IPS DF 4.7 (cell line): ENCODE measurements at regions not wholly inside any gene's neighbourhood (a gene's known extent, or its start where the extent isn't known, plus 50 kb on each side); places are given as distances from the start of the nearest gene placed in this dataset.
"Not testable (repeated sequence)": the region's sequence is repeated elsewhere in the genome, so short reads cannot be mapped to it uniquely, and the experiment has no call there.

Source experiments
- DNase-seq: peaks from one replicate; pipeline ENCODE4 v3.0.0-alpha.2; 2013; ENCODE audit warnings: low spot score; ENCODE audit errors: extremely low read depth

DNA sequence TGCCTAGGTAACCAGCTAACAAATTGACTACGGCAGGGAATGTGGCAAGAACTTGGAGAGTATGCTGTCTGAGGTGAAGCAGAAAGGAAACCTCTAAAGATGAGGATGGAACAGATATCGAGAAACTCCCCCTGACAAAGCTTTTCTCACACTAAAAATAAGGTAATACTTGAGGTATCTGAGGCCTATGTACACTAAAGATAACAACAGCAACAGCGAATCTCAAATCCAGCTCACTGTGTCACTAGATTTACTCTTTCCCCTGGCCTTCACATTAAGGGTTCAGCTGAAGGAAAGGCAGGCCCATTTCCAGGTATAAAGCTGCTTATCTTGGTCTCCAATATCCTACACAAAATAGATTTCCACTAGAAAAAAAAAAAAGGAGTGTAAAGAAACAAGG, 518.0 kb downstream of the KCNT2 start:
- no peak for DNase-seq

DNA sequence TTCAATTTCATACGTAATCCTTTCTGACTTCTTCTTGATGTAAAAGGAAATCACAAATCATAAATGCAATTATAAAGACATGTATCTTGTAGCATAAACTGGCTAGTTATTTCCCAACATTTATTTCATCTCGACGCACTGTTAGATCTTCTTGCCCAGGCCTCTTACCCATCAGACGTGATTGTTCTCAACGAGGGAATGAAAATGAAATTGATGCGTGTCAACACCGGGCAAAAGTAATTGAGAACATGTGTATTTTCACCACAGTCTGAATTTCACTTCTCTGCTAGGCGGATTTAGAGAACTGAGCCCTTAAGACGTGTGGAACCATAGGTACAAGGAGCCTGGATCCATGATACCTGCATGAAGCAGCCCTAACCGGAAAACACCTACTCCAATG, 519.7 kb downstream of the KCNT2 start:
- DNase-seq = no peak

DNA sequence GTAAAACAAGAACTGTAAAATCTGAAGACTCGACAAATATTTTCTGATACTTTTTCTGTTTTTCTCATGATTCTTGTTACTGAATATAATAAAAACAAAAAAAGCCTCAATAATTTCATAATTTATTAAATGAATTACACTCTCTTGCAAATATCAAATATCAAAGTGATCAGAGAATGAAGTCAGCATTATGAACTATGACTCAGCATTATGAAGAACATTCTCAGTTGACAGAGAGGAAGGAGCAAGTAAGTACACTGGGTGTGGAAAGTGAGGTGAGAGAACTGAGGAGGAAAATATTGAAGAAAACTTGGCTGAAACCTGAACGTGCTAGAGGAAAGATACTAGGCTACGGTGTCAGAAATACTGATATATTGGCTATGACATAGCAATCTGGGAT, 529.5 kb downstream of the KCNT2 start:
- DNase-seq = no peak

DNA sequence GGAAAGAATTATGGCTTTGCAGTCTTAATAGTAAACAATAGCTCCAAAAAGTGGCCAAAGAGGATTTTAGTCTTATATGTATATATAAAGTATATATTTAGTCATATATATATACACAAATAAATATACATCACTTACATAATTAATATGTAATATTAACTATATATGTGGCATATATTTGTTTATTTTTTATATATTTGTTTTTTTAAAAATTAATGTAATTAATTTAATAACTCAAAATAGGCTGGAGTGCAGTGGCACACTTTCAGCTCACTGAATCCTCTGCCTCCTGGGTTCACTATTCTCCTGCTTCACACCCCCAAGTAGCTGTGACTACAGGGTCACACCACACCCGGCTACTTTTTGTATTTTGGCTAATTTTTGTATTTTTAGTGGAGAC, 532.6 kb downstream of the KCNT2 start:
- DNase-seq = no peak

DNA sequence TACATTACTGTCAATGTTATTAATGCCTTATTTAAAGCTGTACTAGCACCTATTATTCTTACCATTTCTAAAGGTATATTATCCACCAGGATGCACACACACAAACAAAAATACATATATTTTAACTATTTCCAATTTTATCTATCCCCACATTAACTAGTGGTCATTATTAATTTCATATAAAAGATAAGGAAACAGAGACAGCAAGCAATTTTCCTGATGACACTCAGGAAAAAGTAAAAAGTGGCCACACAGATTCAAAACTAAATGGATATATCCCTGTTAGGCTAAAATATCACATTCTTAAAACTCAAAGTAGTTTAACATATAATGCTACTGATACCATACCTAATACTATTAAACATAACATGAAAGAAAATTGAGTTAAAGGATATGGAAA, 534.1 kb downstream of the KCNT2 start:
- DNase-seq = no peak

DNA sequence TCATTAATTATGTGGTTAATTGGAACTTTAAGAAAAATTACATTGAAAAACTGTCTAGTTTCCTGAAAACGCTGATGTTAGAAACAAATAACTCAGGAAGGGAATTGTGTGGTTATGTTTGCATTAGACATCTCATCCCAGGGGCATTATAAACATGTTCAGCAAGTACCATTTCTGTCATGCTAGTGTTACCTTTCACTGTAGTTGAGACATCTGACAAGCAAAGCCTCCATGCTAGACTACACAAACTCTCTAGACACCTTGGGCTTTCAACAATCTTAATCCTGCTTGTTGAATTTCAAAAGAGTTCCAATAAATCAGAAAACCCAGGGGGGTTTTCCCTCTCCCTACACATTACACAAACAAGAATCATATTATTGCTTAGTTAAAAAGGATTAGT, 536.8 kb downstream of the KCNT2 start:
- no peak for DNase-seq

DNA sequence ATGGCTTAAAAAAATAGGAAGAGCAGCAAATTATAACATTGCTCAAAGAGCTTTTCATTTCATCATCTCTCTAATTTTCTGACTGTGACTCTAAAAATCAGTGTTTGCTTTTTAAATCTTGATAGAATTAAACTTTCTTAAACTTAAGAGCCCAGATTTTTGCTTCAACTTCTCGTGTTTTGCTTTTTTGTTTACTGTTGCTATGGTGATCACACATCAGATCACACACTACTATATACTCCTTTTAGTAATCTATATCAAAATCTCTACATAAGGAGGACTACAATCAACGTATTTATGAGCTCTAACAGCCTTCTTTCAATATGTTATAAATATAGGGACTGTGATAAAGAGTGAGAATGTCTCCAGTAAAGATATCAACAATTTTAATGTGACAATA, 537.3 kb downstream of the KCNT2 start:
- DNase-seq = no peak

DNA sequence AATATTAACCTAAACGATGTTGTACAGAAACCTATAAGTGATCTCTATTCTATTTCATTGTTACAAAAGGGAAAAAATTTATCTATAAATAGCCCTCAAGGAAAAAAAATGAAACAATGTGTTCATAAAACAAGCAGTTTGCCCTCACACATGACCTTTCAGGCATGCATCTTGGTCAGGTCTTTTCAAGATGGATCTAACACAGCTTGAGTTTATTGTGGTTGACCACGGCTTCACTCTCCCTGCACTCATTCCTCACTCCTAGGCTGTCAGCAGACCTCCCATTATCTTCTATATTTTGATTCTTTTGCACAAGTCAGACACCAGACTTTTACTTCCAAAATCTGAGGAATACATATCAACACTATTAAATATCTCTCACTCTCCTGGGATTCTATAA, 544.3 kb downstream of the KCNT2 start:
- no peak for DNase-seq

DNA sequence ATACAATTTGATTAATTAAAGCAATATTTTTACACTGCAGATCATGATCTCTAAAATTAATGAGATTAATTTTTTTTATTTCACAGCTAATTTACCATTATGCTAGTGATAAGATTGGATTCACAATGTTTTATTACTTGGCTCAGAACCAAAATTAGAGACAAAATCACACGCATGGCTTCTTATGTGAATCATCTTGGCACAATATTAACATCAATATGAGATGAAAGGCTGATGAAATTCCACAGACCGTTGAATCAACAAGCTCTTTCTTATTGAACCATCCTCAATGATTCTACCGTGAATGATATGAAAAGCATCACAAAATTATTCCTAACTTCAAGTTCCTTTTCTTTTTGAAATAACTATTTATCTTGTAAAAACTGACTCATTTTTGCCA, 544.9 kb downstream of the KCNT2 start:
- no peak for DNase-seq

DNA sequence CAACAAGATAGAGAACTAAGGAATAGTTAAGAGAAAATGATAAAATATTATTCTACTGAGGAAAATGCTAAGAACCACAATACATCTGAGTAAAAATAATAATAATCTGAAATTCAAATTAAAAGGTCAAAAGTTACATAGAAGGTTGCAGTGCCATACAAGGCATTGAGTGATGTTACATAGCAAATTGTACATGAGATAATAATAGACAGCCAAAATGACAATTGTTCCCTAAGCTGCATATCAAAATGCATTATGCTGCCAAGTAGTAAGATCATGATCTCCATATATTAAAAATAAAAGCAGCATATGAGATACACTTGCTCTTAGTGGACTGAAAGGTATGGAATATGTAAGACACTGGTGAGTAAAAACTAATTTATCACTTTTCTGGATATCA, 547.7 kb downstream of the KCNT2 start:
- no peak for DNase-seq

DNA sequence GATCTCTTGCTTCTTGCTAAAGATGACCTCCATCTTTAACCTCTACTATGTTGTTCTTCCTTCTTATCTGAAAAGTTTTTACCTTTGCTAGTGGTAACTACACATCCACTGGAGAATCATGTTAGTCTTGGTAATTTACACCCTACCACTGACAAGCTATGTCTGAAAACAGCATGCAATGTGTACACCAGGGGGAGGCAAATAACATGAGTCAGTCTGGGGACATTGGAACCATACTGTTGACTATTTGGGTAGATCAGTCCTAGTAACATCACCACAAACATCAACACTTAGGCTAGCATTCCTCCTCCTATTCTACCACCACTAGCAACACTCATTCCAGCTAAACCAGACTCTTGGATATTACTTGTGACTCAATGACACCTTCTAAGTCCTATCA, 549.0 kb downstream of the KCNT2 start:
- no peak for DNase-seq

DNA sequence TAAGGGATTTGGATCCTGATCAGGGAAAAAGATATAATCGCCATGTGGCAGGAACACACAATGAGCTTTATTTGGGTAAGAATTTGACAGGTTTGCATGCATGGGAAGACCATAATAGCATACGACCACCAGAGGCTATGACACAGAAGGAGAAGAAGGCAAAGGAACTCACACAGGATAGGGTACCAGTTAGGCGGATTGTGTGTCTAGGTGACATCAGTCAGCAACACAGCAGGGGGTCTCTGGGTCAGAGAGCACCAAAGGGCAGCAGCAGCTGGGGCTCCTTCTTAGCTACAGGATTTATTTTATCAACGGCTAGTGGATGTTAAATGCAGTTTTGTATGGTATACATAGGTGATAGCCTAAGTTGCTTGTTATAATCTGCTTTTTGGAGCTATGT, 551.3 kb downstream of the KCNT2 start:
- no peak for DNase-seq

DNA sequence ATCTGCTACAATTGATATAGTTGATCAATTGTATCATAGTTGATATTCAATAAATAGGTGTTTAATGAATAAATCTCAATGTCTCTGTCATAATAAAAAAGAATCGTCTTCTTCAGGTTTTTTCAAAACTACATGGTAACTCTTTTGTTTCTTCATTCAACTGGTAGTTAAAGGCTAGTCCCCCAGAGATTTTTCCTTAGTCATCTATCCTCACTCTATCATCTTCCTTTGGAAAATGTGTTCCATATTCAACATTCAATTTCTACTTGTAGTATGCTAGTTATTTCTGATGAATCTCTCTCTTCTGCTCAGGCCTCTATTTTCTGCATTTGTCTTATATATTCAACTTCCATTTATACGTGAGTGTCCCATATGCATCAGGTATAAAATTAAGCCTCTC, 558.8 kb downstream of the KCNT2 start:
- DNase-seq = no peak

DNA sequence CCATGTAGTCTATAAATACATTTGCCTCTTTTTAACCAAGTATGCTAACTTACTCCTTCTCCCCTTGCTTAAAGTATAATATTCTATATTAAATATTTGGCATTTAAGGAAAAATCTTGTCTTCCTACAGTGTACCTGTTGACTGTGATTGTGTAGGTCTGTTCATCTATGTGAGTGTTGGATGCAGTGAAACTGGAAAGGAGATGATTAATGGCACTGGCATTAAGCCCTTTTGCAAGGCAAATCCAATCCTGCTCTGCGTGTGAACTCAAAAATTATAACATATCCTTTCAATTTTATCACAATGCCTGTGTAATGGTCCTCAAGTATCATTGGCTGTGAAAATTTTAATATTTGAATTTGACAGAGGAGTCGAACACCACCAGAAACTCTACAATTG, 565.0 kb downstream of the KCNT2 start:
- no peak for DNase-seq

DNA sequence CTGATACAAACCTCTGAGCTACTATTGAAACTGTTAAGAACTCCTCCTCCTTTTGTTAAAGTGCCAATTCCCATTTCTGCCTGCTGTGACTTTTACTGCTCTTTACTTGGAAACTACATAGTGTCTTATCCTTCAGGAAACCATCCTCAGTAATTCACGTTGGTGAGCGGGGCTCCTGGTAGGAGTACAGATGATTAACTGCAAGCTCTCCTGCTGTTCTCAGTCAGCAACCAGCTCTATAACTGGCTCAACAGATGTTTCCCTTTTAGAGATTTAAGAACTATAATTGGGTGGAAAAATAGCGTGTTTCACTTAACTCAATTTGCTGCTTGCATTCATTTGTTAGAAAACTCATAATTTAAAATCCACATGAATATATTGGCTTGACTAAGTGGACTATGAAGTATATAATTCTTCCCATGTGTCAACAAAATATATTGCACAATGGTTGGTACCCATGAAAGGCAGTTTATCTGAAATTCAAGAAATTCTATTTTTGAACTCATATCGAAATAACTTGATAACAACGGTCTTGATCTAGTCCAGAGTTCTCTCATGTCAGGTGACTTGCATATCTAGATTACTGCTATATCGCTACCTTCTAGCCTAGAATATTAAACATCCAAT, 574.0 kb downstream of the KCNT2 start:
- DNase-seq = peak; percentile 28

DNA sequence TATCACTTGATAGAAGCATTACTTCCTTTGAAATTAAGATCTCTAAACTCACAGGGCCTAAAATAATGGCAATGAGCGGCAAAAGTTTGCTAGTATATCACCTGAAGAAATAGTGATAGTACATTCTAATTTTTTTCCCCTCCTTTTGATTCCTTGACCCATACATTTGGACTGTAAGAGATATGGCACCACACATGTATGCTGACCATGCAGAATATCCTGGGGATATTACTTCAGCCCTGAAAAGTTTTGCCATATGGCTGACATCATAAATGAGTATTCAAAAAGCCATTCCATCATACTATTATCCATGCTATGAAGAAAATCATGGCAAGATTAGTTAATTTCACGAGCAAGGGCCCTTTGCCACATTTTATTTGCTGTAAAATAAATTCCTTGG, 576.9 kb downstream of the KCNT2 start:
- not testable (repeated sequence) for DNase-seq

DNA sequence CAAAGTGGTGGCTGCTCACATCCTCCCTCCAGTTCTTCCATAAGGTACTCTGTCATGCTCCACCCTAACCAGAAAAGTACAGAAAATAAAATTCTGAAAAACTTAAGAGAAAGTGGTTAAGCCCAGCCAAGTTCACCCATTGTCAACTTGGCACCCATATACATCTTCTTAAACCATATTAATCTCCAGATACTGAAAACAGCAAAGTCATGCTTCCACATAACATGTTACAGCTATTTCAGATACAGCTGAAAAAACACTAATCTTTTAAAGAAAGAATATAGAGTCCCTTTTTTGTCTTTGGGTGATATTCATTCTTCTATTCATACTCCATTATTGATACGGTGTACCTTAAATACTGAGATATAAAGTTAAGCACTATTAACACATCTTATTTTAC, 577.8 kb downstream of the KCNT2 start:
- DNase-seq = no peak

DNA sequence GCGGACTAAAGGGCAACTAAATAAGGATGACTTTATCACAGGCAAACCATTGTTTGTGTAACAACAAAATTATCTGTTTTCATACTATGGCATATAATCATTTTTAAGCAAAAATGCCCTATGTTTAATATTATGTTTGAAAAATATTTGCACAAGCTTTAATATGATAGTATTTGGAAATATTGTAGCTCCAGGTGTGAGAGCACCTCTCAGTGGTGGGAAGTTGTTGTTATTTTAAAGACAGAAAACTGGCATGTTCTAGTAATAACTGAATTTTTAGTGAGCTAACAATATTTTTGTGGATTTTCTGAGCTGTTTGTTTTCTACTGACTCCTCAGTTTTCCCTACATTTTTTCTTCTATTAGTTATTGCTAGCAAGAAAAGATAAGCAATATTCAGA, 578.8 kb downstream of the KCNT2 start:
- no peak for DNase-seq

DNA sequence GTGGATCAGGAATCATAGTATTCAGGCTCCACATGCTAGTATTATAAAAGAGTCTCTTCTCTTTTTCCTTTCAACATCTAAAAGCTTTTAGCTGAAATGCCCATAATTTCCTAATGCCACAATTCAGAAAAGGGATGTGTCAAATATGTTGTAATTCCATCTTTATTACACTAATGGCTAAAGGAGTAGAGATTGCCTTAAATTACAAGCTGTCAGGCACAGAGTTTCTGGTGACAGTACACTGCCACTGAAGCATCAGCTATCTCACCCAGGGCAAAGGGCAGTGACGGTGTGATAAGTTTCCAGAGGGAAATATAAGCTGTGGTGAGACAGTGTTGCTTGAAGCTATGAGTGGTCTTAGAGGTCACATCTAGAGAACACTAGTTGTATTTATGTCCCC, 581.1 kb downstream of the KCNT2 start:
- no peak for DNase-seq

DNA sequence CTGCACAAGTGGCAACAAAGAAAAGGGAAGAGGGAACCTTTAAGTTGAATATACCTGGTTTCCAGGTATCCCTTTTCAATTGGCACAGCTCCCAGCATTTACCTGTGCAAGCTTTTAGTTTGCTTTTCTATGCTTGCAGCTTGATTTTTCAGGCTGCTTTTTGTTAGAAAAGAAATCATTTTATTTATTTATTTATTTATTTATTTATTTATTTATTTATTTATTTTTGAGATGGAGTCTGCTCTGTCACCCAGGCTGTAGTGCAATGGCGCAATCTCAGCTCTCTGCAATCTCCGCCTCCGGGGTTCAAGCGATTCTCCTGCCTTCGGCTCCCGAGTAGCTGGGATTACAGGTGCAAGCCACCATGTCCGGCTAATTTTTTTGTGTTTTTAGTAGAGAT, 587.1 kb downstream of the KCNT2 start:
- not testable (repeated sequence) for DNase-seq

DNA sequence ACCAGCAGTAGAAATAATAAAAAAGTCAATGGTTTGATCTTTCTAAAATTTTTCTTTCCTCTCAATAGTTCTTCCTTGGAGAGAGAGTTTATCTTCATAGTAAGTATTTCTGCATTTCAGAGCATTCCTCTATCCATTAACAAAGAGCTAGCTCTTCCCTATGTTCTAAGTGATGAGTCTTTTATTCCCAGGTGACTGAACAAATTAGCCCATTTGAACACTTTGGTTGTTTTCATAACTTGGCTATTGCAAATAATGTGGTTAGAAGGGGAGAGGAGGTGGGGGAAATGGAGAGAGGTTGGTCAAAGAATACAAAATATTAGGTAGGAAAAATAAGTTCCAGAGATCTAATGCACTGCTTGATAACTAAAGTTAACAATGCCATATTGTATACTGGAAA, 598.9 kb downstream of the KCNT2 start:
- DNase-seq = no peak

DNA sequence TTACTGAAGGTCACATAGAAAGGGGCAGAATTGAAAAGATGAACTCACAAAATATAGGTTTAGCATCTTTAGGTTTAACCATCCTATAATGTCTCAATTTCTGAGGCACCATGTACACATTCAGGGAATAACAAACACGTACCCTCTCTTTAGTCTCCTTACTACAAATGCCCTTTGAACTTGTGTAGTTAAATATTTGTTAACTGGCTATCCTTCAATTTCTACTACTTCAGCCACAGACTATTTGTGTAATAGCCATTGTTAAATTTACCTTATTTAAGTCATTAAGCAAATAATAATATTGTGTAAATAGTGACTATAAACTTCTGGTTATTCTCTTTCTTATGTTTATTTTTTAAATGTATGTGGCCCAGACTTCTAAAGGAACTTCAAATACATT, 600.5 kb downstream of the KCNT2 start:
- DNase-seq = no peak

DNA sequence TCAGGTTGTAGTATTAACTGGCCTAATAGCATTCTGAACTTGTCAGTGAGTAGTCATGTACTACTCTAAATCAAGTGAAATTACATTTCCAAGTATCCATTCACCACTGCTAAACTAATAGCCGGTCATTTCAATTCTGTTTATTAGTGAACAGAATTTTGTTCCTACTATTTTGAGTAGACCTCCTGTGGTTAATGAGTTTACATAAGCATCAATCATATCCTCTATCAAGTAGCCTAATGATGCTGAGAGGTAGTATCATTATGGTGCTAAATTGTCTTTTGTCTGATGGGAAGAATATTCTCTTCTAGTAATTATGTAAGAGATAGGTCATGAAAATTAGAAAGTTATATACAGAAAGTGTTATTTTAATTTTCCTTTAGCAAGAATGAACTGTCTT, 602.8 kb downstream of the KCNT2 start:
- no peak for DNase-seq

DNA sequence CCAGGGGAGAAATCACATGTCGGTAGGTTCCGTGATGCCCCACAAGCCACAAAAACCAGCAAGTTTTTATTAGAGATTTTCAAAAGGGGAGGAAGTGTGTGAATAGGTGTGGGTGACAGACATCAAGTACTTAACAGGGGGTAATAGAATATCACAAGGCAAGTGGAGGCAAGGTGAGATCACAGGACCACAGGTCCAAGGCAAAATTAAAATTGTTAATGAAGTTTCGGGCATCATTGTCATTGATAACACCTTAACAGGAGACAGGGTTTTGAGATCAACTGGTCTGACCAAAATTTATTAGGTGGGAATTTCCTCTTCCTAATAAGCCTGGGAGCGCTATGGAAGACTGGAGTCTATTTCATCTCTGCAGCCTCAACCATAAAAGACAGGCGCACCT, 603.9 kb downstream of the KCNT2 start:
- DNase-seq = peak; percentile 41
